ENCODE measurements at regions not wholly inside any gene's neighbourhood (a gene's known extent, or its start where the extent isn't known, plus 50 kb on each side); places are given as distances from the start of the nearest gene placed in this dataset.
"Not testable (repeated sequence)": the region's sequence is repeated elsewhere in the genome, so short reads cannot be mapped to it uniquely, and the experiment has no call there.

DNA sequence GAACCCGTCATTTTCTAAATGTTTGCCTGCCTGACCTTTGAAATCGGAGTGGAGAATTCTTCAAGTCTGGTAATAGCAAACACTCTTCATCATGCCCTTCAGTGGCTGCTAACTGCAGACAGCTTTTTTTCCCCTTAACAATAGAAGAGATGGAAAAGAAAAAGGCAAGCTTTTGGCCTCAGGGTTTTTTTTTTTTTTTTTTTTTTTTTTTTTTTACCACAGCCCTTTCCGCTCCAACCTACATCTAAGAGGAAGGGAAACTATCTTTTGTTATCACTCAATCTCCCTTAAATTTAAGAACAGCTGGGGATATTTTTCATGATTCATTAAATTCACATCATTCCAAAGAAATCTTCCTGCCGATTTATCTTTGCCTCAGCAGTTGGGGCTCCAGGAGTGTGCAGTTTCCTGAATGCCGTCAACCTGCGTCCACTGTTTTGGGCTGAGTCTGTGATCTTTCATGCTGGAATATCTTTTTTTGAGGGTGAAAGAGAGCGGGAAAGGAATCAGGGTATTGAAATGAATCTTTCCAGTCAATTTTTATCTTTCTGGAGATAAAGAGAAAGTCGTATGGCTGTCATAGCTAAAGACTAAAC is 144.5 kb upstream of the SMYD2 start:
- Histone ChIP-seq H3K27ac (no peak overlapping the region), H3K27me3 (no peaks in the 10 kb centered on the region), H3K4me3 (no peak overlapping the region), H3K4me1 (replicated peaks in 1 of 2) (no peaks in the 10 kb centered on the region), H3K36me3 (replicated peaks in 1 of 2) (no peaks in the 10 kb centered on the region), H3K9me3 (replicated peaks in 1 of 3) (no peaks in the 10 kb centered on the region)
- intact Hi-C loops (cut with DNase I) = no loop called here
- no peak for DNase-seq
- whole genome bisulfite sequencing, 4 donors = 68 to 73% (median 72%) methylated on average over 8 of the region's 8 CpGs
- TF ChIP-seq, protein P1, sequence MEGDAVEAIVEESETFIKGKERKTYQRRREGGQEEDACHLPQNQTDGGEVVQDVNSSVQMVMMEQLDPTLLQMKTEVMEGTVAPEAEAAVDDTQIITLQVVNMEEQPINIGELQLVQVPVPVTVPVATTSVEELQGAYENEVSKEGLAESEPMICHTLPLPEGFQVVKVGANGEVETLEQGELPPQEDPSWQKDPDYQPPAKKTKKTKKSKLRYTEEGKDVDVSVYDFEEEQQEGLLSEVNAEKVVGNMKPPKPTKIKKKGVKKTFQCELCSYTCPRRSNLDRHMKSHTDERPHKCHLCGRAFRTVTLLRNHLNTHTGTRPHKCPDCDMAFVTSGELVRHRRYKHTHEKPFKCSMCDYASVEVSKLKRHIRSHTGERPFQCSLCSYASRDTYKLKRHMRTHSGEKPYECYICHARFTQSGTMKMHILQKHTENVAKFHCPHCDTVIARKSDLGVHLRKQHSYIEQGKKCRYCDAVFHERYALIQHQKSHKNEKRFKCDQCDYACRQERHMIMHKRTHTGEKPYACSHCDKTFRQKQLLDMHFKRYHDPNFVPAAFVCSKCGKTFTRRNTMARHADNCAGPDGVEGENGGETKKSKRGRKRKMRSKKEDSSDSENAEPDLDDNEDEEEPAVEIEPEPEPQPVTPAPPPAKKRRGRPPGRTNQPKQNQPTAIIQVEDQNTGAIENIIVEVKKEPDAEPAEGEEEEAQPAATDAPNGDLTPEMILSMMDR (IDR thresholded peaks at IDR 0.05) = no peak
- TF ChIP-seq POLR2A (IDR thresholded peaks at IDR 0.05) = no peak

DNA sequence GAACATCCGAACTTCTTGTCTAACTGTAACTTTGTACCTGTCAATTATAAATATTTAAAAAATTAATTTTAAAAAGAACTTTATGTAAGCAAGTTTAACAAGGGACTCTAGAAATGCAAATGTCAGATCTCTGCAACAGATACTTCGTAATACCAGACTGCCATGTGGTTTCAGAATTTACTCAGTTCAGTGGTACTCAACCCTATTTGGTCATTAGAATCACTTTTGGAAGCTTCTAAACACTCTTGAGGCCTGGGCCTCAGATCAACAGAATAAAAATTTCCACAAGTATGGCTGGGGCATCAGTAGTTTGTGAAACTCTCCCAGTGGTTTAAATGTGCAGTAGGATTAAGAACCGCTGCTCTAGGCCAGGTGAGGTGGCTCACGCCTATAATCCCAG is 139.5 kb upstream of the SMYD2 start:
- Histone ChIP-seq H3K36me3 (replicated peaks in 1 of 2) (no peaks in the 10 kb centered on the region), H3K9me3 (replicated peaks in 1 of 3) (no peaks in the 10 kb centered on the region), H3K27me3 (no peaks in the 10 kb centered on the region), H3K4me3 (no peak overlapping the region), H3K27ac (no peak overlapping the region), H3K4me1 (replicated peaks in 1 of 2) (no peaks in the 10 kb centered on the region)
- no peak for DNase-seq
- intact Hi-C loops (cut with DNase I) = no loop called here
- 84 to 94% (median 92%) methylated on average over 4 of the region's 4 CpGs for WGBS, 4 donors
- no peak for TF ChIP-seq POLR2A (IDR thresholded peaks at IDR 0.05)
- TF ChIP-seq, protein P1 (IDR thresholded peaks at IDR 0.05) = no peak

DNA sequence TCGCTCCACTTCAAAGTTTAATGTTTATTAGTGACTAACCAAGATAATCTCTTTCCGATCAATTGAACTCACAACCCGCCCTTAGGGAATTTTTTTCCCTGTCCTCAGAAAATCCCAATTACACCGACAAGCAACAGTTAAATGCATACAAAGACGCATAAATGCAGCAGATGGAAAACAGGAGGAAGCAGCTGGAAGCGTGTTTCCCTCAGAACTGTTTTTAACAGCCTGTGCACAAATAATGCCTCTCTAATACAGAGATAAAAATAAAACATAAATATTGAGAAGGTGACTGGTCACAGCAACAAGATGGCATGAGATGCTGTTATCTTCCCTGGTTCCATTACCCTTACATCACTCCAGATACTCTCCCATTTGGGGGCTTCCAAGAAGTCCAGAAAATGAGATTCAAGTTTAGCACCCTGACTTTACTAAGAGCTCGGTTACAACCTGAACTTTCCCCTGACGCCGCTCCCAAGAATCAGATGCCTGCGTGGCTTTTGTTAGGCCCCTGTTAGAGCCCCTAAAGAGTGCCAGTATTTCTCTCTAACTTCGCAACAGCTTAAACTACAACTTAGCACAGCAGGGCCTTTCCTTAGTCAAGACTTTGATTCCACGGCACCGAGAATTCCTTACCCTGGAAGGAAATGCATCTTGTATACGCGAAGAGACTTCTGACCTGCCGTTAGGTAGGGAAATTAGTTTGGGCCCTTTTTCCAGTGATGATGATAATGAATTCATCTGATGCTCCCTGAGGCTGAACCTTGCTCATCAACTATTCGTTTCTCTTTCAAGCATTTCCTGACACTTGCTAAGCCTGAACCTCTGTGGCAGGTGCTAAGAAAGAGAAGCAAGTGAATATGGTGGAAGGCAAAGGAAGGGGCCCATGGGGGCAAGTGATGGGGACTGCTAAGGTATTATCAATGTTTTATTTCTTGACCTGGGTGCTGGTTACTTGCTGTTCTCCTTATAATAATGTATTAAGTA is 137.7 kb upstream of the SMYD2 start:
- DNase-seq = no peak
- H3K4me3 ChIP-seq = no peak overlapping the region
- no peaks in the 10 kb centered on the region for H3K4me1 ChIP-seq (replicated peaks in 1 of 2)
- H3K9me3 ChIP-seq (replicated peaks in 1 of 3) = no peaks in the 10 kb centered on the region
- intact Hi-C loops (cut with DNase I) = no loop called here
- H3K27ac ChIP-seq = no peak overlapping the region
- H3K36me3 ChIP-seq (replicated peaks in 1 of 2) = no peaks in the 10 kb centered on the region
- H3K27me3 ChIP-seq = no peaks in the 10 kb centered on the region
- 69 to 75% (median 72%) methylated on average over 17 of the region's 17 CpGs for WGBS, 4 donors
- TF ChIP-seq POLR2A (IDR thresholded peaks at IDR 0.05) = no peak
- TF ChIP-seq, protein P1 (IDR thresholded peaks at IDR 0.05) = no peak

- H3K4me3 ChIP-seq = not testable (repeated sequence)
Observed at GRCh38 chr1:214144521-214144920, 136.4 kb upstream of the SMYD2 start.

More at GRCh38 chr1:214144521-214144920, 136.4 kb upstream of the SMYD2 start:
- 76 to 88% (median 84%) methylated on average over 2 of the region's 2 CpGs for WGBS, 4 donors
- H3K4me1 ChIP-seq (replicated peaks in 1 of 2); H3K36me3 ChIP-seq (replicated peaks in 1 of 2); intact Hi-C loops (cut with DNase I); H3K9me3 ChIP-seq (replicated peaks in 1 of 3); H3K27me3 ChIP-seq; DNase-seq; H3K27ac ChIP-seq: not testable (repeated sequence)

All from adrenal gland (tissue), 9 donors.